Psoas muscle (tissue), 7 donors: ENCODE measurements at regions not wholly inside any gene's neighbourhood (a gene's known extent, or its start where the extent isn't known, plus 50 kb on each side); places are given as distances from the start of the nearest gene placed in this dataset.

Source experiments
- ATAC-seq, 4 donors: fragments of 200-7000 bp; cut with Tn5 transposase; one replicate each; pipeline ENCODE4 v1.9.1; 2020; ENCODE audit warnings: moderate library complexity in 3 of 4, mild to moderate bottlenecking in 2 of 4
- DNase-seq, 2 donors: peaks; one replicate each; pipeline ENCODE4 v3.0.0-alpha.2; 2020
- H3K27ac ChIP-seq: fragments of 200-600 bp; one replicate; pipeline ENCODE4 v1.8.0; 2022
- H3K27me3 ChIP-seq, 3 donors: fragments of 200-600 bp in 1 of 3; one replicate each; pipeline versions ENCODE4 v1.6.1 to v1.8.0; 2013 to 2022; ENCODE audit warnings: low read length in 2 of 3, mild to moderate bottlenecking in 2 of 3, moderate library complexity in 1 of 3; ENCODE audit not compliant: insufficient read depth in 3 of 3
- H3K36me3 ChIP-seq, 2 donors: fragments of 200-600 bp in 1 of 2; one replicate each; pipeline versions ENCODE4 v1.6.1 to v1.8.0; 2013 to 2022; ENCODE audit warnings: low read depth in 1 of 2, mild to moderate bottlenecking in 1 of 2, moderate library complexity in 1 of 2; ENCODE audit not compliant: insufficient read depth in 1 of 2
- H3K4me1 ChIP-seq: fragments of 200-600 bp; one replicate; pipeline ENCODE4 v1.8.0; 2022
- H3K4me3 ChIP-seq: fragments of 200-600 bp; one replicate; pipeline ENCODE4 v1.8.0; 2022; ENCODE audit warnings: mild to moderate bottlenecking
- H3K9me3 ChIP-seq: fragments of 200-600 bp; one replicate; pipeline ENCODE4 v1.8.0; 2022
- WGBS, 3 donors: extraction: QIAGEN DNeasy Blood & Tissue Kit; methylation state at CpG; one replicate each; pipeline versions ENCODE4 v1.1.6 to v1.1.7; 2013; 5-methylcytosine and 5-hydroxymethylcytosine counted together
- intact Hi-C, 2 donors: fragments of 100-400 bp; cut with DNase I; formaldehyde crosslinking; loops; one replicate each; pipeline versions ENCODE4 v1.11.0 to v1.14.2; 2022
- TF ChIP-seq, protein P1 (sequence below): fragments of 200-600 bp; IDR thresholded peaks from one replicate; pipeline ENCODE4 v1.8.0; 2022; ENCODE audit warnings: antibody characterized with exemption
- donor health status: healthy with polysubstance abuse.
- donor health status: DM: no; HTN: no; CAD: no; lungs with moderate emphysema.
- donor health status: Bipolar disorder and iron deficiency.
- donor health status: healthy.
- donor health status: DM: yes; HTN: yes; CAD: no.
- donor health status: DM: no; HTN: no; CAD: no.
- donor health status: DM: yes; HTN: yes; CAD: no.

GRCh38 chr10:3676564-3676963 is 108.4 kb downstream of the KLF6 start:
- no peak for DNase-seq
- 61 to 67% (median 65%) methylated on average over 5 of the region's 5 CpGs for WGBS, 3 donors
- Histone ChIP-seq H3K27ac (no peak overlapping the region), H3K4me3 (no peak overlapping the region), H3K36me3 (no peaks in the 10 kb centered on the region), H3K27me3 (no peaks in the 10 kb centered on the region), H3K9me3 (no peaks in the 10 kb centered on the region), H3K4me1 (no peaks in the 10 kb centered on the region)
- ATAC-seq, result no peak
- intact Hi-C loops, result no loop called here
- TF ChIP-seq, protein P1, sequence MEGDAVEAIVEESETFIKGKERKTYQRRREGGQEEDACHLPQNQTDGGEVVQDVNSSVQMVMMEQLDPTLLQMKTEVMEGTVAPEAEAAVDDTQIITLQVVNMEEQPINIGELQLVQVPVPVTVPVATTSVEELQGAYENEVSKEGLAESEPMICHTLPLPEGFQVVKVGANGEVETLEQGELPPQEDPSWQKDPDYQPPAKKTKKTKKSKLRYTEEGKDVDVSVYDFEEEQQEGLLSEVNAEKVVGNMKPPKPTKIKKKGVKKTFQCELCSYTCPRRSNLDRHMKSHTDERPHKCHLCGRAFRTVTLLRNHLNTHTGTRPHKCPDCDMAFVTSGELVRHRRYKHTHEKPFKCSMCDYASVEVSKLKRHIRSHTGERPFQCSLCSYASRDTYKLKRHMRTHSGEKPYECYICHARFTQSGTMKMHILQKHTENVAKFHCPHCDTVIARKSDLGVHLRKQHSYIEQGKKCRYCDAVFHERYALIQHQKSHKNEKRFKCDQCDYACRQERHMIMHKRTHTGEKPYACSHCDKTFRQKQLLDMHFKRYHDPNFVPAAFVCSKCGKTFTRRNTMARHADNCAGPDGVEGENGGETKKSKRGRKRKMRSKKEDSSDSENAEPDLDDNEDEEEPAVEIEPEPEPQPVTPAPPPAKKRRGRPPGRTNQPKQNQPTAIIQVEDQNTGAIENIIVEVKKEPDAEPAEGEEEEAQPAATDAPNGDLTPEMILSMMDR, result no peak

DNA sequence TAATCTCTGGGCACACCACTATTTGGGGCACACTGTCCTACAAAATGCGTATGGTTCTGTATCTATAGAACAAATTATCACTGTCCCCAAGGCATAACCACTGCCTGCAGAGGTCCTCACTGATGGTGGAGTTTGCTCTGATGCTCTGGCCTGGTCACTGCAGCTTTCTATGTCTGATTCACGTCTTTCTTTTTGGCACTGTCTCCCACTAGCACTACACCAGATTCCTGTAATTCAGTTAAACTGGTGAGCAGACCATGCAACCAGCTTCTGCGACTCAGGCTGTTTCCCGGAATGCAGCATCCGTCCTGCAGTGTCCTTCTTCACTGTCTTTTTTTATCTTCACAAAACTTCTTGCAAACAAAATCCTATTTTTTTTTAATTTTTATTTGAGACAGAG is 112.8 kb downstream of the KLF6 start:
- intact Hi-C loops, result no loop called here
- Histone ChIP-seq H3K4me3 (no peak overlapping the region), H3K27me3 (no peaks in the 10 kb centered on the region), H3K4me1 (no peaks in the 10 kb centered on the region), H3K9me3 (no peaks in the 10 kb centered on the region), H3K27ac (no peak overlapping the region), H3K36me3 (no peaks in the 10 kb centered on the region)
- WGBS, 3 donors, result 80 to 86% (median 80%) methylated on average over 5 of the region's 5 CpGs
- no peak for ATAC-seq
- TF ChIP-seq, protein P1, result no peak
- DNase-seq, result no peak

DNA sequence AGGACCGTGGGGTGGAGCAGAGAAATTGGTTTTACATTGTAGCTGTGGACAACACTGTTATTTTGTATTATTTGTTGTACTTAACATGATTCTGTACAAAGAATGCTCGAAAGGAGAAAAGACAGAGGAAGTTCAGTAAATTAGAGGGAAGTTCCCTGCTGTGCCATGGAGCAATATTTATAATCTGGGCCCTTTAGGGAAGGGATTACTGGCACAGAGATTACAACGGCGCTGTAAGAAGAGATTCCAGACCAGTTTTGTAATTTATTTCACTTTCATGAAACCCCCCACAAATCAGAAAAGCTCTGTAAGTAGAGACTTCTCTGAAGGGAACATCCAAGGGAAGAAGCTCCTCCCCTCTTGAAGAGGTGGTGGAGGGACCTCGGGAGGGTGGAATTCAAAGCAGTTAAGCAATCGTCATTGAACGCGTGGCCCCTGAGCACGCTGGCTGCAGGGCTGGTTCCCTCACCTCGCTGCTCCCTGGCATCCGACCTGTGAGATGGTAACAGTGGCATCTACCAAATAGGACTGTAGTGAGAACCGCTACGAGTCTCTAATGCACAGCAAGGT is 113.5 kb downstream of the KLF6 start:
- WGBS, 3 donors, result 67 to 78% (median 73%) methylated on average over 13 of the region's 13 CpGs

GRCh38 chr10:3668966-3669330 is 116.1 kb downstream of the KLF6 start:
- Histone ChIP-seq H3K4me1 (no peaks in the 10 kb centered on the region), H3K4me3 (no peak overlapping the region), H3K27ac (no peak overlapping the region), H3K9me3 (no peaks in the 10 kb centered on the region), H3K27me3 (no peaks in the 10 kb centered on the region), H3K36me3 (no peaks in the 10 kb centered on the region)
- ATAC-seq (no peak), DNase-seq (no peak)
- TF ChIP-seq, protein P1, result no peak
- intact Hi-C loops, result no loop called here
- WGBS, 3 donors, result 75 to 84% (median 83%) methylated on average over 4 of the region's 4 CpGs

More for the DNA sequence above, 113.5 kb downstream of the KLF6 start:
- Histone ChIP-seq H3K27ac (no peak overlapping the region), H3K27me3 (no peaks in the 10 kb centered on the region), H3K36me3 (no peaks in the 10 kb centered on the region), H3K9me3 (no peaks in the 10 kb centered on the region), H3K4me1 (no peaks in the 10 kb centered on the region), H3K4me3 (no peak overlapping the region)
- DNase-seq, result no peak
- TF ChIP-seq, protein P1, result no peak
- ATAC-seq, result no peak
- intact Hi-C loops, result no loop called here

GRCh38 chr10:3668276-3668965 is 116.6 kb downstream of the KLF6 start:
- no peaks in the 10 kb centered on the region for H3K4me1 ChIP-seq
- no peaks in the 10 kb centered on the region for H3K27me3 ChIP-seq
- H3K4me3 ChIP-seq, result no peak overlapping the region
- peak in 1 of 2 donors; percentile 27 for DNase-seq
- no peaks in the 10 kb centered on the region for H3K9me3 ChIP-seq
- no peak overlapping the region for H3K27ac ChIP-seq
- TF ChIP-seq, protein P1, result no peak
- intact Hi-C loops, result no loop called here
- 64 to 70% (median 66%) methylated on average over 21 of the region's 21 CpGs for WGBS, 3 donors
- ATAC-seq, result no peak
- no peaks in the 10 kb centered on the region for H3K36me3 ChIP-seq
